Spinal cord (tissue), 9 donors: ENCODE measurements at regions not wholly inside any gene's neighbourhood (a gene's known extent, or its start where the extent isn't known, plus 50 kb on each side); places are given as distances from the start of the nearest gene placed in this dataset.
"Not testable (repeated sequence)": the region's sequence is repeated elsewhere in the genome, so short reads cannot be mapped to it uniquely, and the experiment has no call there.

Source experiments
- DNase-seq, 6 donors: peaks; one replicate each; pipeline versions ENCODE4 v3.0.0 to v3.0.0-alpha.2; 2013 to 2015; ENCODE audit warnings: low spot score in 6 of 6, low read depth in 4 of 6
- H3K27ac ChIP-seq: one replicate; pipeline ENCODE4 v1.5.1; 2013; ENCODE audit warnings: low read depth, low read length, control low read depth
- H3K27me3 ChIP-seq: one replicate; pipeline ENCODE4 v1.6.1; 2013; ENCODE audit warnings: low read length; ENCODE audit not compliant: control insufficient read depth, insufficient read depth
- H3K36me3 ChIP-seq: one replicate; pipeline ENCODE4 v1.6.1; 2013; ENCODE audit warnings: low read length; ENCODE audit not compliant: control insufficient read depth, insufficient read depth
- H3K4me1 ChIP-seq: one replicate; pipeline ENCODE4 v1.6.1; 2013; ENCODE audit warnings: low read length; ENCODE audit not compliant: control insufficient read depth, insufficient read depth
- H3K4me3 ChIP-seq: one replicate; pipeline ENCODE4 v1.5.1; 2013; ENCODE audit warnings: low read depth, low read length, control low read depth
- H3K9me3 ChIP-seq: one replicate; pipeline ENCODE4 v1.6.1; 2013; ENCODE audit warnings: low read length; ENCODE audit not compliant: control insufficient read depth, insufficient read depth
- WGBS: methylation state at CpG from one replicate; pipeline ENCODE4 v1.1.5; 2013; ENCODE audit warnings: missing lambda C conversion rate; ENCODE audit not compliant: insufficient coverage; 5-methylcytosine and 5-hydroxymethylcytosine counted together
- donor health status: healthy.

GRCh38 chr3:156043832-156044633, 76.3 kb upstream of the KCNAB1 start:
- WGBS, result 56% methylated on average over 14 of the region's 17 CpGs
- H3K4me1 ChIP-seq, H3K9me3 ChIP-seq, H3K27ac ChIP-seq, H3K27me3 ChIP-seq, DNase-seq, H3K4me3 ChIP-seq, H3K36me3 ChIP-seq: not testable (repeated sequence)

- no peak overlapping the region for H3K27ac ChIP-seq
- H3K4me1 ChIP-seq, result no peaks in the 10 kb centered on the region
- DNase-seq, result no peak
- 97% methylated on average over 13 of the region's 13 CpGs for WGBS
- no peaks in the 10 kb centered on the region for H3K9me3 ChIP-seq
- H3K27me3 ChIP-seq, result no peaks in the 10 kb centered on the region
- H3K4me3 ChIP-seq, result no peak overlapping the region
- H3K36me3 ChIP-seq, result no peaks in the 10 kb centered on the region
These were observed 75.8 kb upstream of the KCNAB1 start for GRCh38 chr3:156044634-156044975.

DNA sequence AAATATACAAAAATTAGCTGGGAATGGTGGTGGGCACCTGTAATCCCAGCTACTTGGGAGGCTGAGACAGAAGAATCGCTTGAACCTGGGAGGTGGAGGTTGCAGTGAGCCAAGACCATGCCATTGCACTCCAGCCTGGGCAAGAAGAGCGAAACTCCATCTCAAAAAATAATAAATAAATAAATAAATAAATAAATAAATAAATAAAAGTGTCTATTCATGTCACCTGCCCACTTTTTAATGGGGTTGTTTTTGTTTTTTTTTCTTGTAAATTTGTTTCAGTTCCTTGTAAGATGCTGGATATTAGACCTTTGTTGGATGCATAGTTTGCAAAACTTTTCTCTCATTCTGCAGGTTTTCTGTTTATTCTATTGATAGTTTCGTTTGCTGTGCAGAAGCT, 71.9 kb upstream of the KCNAB1 start:
- not testable (repeated sequence) for H3K9me3 ChIP-seq, H3K27me3 ChIP-seq, H3K4me3 ChIP-seq, DNase-seq, H3K4me1 ChIP-seq, H3K36me3 ChIP-seq, H3K27ac ChIP-seq
- WGBS, result no CpG with 5 or more reads among the region's 3 CpGs

- WGBS, result no CpG with 5 or more reads among the region's 1 CpG
- Histone ChIP-seq H3K9me3 (no peaks in the 10 kb centered on the region), H3K27ac (no peak overlapping the region), H3K27me3 (no peaks in the 10 kb centered on the region), H3K4me3 (no peak overlapping the region), H3K4me1 (no peaks in the 10 kb centered on the region), H3K36me3 (no peaks in the 10 kb centered on the region)
- DNase-seq, result no peak
These were observed 69.5 kb upstream of the KCNAB1 start for GRCh38 chr3:156050918-156051317.

DNA sequence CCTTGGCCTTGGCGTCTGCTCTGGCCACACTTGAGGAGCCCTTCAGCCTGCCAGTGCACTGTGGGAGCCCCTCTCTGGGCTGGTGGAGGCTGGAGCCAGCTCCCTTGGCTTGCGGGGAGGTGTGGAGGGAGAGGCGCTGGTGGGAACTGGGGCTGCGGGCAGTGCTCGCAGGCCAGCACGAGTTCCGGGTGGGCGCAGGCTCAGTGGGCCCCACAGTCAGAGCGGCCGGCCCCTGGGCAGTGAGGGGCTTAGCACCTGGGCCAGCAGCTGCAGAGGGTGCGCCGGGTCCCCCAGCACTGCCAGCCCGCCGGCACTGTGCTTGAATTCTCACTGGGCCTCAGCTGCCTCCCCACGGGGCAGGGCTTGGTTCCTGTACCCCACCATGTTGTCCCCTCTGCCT, 68.7 kb upstream of the KCNAB1 start:
- Histone ChIP-seq H3K4me1 (no peaks in the 10 kb centered on the region), H3K9me3 (no peaks in the 10 kb centered on the region), H3K27ac (no peak overlapping the region), H3K4me3 (no peak overlapping the region), H3K36me3 (no peaks in the 10 kb centered on the region), H3K27me3 (no peaks in the 10 kb centered on the region)
- DNase-seq, result no peak
- WGBS, result 95% methylated on average over 14 of the region's 15 CpGs

DNA sequence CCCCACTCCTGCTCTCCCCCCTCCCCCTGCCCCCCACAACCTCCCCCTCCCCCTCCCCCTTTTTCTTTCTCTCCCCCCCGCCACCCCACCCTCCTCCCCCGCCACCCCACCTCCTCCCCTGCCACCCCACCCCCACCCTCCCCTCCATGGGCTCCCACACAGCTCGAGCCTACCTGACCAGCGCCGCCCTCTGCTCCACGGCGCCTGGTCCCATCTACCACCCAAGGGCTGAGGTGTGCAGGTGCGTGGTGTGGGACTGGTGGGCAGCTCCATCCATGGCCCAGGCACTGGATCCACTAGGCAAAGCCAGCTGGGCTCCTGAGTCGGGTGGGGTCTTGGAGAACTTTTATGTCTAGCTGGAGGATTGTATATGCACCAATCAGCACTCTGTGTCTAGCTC, 68.3 kb upstream of the KCNAB1 start:
- Histone ChIP-seq H3K27ac (no peak overlapping the region), H3K4me3 (no peak overlapping the region), H3K27me3 (no peaks in the 10 kb centered on the region), H3K36me3 (no peaks in the 10 kb centered on the region), H3K4me1 (no peaks in the 10 kb centered on the region), H3K9me3 (no peaks in the 10 kb centered on the region)
- DNase-seq, result no peak
- WGBS, result 93% methylated on average over 4 of the region's 9 CpGs

DNA sequence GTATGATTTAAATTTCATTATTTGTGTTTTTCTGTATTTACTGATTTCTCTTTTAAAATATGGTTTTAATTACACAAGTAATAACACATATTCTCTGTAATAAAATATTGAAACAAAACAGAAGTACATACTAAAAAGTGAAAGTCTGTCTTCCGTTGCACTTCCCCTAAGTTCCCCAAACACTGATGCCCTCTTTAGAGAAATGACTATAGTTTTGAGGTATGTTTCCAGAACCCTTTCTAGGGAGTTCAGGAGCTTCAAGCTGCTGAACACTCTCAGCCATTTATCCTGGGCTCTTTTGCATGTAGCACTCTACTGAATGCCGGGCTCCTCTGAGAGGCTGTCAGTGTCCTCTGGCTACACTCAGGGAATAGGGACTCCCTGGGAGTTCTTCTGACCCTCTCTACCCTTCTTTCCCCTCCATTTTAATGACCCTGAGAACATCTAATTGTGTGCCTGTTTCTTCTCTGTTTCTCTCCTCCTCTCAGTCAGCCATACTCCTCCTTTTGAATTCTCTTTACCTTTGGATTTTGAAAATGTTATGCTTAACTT, 60.4 kb upstream of the KCNAB1 start:
- H3K36me3 ChIP-seq, result no peaks in the 10 kb centered on the region
- 22% methylated on average over 1 of the region's 2 CpGs for WGBS
- H3K27ac ChIP-seq, result peak overlapping the region; percentile 25
- H3K27me3 ChIP-seq, result no peaks in the 10 kb centered on the region
- DNase-seq, result no peak
- no peaks in the 10 kb centered on the region for H3K9me3 ChIP-seq
- H3K4me3 ChIP-seq, result no peak overlapping the region
- no peaks in the 10 kb centered on the region for H3K4me1 ChIP-seq

DNA sequence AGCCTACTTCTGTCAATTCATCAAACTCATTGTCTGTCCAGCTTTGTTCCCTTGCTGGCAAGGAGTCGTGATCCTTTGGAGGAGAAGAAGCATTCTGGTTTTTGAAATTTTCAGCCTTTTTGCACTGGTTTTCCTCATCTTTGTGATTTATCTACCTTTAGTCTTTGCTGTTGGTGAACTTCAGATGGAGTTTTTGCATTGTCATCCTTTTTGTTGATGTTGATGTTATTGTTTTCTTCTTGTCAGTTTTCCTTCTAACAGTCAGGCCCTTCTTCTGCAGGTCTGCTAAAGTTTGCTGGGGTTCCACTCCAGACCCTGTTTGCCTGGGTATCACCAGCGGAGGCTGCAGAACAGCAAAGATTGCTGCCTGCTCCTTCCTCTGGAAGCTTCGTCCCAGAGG, 52.2 kb upstream of the KCNAB1 start:
- not testable (repeated sequence) for H3K4me1 ChIP-seq, H3K27me3 ChIP-seq, H3K4me3 ChIP-seq, H3K36me3 ChIP-seq, H3K9me3 ChIP-seq, H3K27ac ChIP-seq, DNase-seq
- no CpG with 5 or more reads among the region's 3 CpGs for WGBS

GRCh38 chr3:156070028-156070427, 50.4 kb upstream of the KCNAB1 start:
- no peaks in the 10 kb centered on the region for H3K36me3 ChIP-seq
- H3K4me3 ChIP-seq, result no peak overlapping the region
- WGBS, result 60% methylated on average over 1 of the region's 2 CpGs
- no peak for DNase-seq
- H3K27me3 ChIP-seq, result no peaks in the 10 kb centered on the region
- no peaks in the 10 kb centered on the region for H3K4me1 ChIP-seq
- H3K27ac ChIP-seq, result no peak overlapping the region
- no peaks in the 10 kb centered on the region for H3K9me3 ChIP-seq
